Inflammatory macrophage treated with lipopolysaccharide for 1 hour (primary cell): ENCODE measurements at regions not wholly inside any gene's neighbourhood (a gene's known extent, or its start where the extent isn't known, plus 50 kb on each side); places are given as distances from the start of the nearest gene placed in this dataset.
"Not testable (repeated sequence)": the region's sequence is repeated elsewhere in the genome, so short reads cannot be mapped to it uniquely, and the experiment has no call there.

Experiments
- DNase-seq, 2 donors: peaks; one replicate each; pipeline ENCODE4 v3.0.0-alpha.2; 2020 to 2022

- DNase-seq, result no peak
These were observed 73.4 kb upstream of the FAM13C start for GRCh38 chr10:59435707-59436106.

- no peak for DNase-seq
These were observed 72.3 kb upstream of the FAM13C start for GRCh38 chr10:59434463-59435321.

- no peak for DNase-seq
These were observed 71.5 kb upstream of the FAM13C start for GRCh38 chr10:59433720-59434428.

- no peak for DNase-seq
These were observed 70.0 kb upstream of the FAM13C start for GRCh38 chr10:59432207-59432900.

GRCh38 chr10:59413795-59414194 is 51.4 kb upstream of the FAM13C start:
- not testable (repeated sequence) for DNase-seq
